Stimulated activated CD4-positive, alpha-beta T cell treated with anti-CD3 and anti-CD28 coated beads, Interleukin-2, amount 100 ng/mL, for 48 hours (primary cell): ENCODE measurements at regions not wholly inside any gene's neighbourhood (a gene's known extent, or its start where the extent isn't known, plus 50 kb on each side); places are given as distances from the start of the nearest gene placed in this dataset.

Experiments used
- DNase-seq, 2 donors: peaks; one replicate each; pipeline ENCODE4 v3.0.0-alpha.2; 2020

DNA sequence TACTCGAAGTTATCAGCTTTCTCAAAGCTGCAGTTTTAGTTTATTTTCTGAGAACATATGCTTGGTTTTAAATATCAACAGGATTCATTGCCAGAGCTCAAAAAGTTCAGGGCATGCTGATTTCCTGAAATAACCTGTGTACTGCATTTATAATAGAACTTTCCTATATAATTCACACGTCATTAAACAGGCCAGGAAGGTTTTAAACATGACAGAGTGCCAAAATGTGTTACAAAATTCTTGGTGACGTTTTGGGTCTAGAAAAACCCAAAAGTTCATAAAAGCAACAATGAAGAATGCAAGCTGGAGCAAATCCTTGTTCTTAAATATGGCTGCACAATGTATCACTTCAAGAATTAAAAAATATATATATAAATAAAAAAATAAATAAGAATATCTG is 1139.1 kb downstream of the CDH11 start:
- DNase-seq, result no peak

GRCh38 chr16:63982110-63982509 is 1139.8 kb downstream of the CDH11 start:
- no peak for DNase-seq

DNA sequence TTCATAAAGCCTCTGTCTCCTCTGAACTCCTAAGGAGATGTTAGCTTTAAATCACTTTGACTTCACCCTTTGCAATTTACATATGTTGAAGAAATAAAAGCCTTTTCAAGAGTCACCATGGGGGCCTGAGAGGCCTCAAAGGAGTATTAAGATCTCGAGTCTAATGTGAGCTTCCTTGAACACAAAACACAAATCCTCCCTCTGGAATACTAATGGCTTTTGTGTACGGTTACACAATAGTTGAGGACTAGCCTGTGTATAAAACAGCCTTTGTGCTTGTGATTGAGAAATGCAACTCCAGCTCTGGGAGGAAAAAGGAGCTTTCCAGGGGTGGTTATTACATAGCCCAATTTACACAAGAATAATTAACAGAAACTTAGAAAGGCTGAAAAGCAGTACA is 1140.2 kb downstream of the CDH11 start:
- DNase-seq, result no peak

GRCh38 chr16:63980763-63981162 is 1141.1 kb downstream of the CDH11 start:
- no peak for DNase-seq

GRCh38 chr16:63978240-63978639 is 1143.6 kb downstream of the CDH11 start:
- no peak for DNase-seq

DNA sequence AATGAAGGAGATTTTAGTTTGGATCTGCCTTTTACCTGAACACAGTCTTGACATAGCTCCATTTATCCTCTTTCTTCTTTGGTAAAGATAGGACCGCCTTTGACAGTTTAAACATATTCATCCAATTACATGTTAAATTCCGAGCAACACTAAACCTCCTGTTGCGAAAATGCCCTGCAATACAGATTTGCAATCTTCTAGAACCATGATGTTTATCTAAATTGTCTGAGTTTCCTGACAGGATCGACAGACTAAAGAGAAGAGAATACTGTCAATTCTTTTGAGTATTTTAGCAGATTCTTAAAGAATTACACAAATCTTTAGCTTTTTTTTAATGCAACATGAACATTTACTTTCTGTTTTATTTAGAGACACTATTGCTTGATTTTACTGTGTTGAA is 1145.5 kb downstream of the CDH11 start:
- no peak for DNase-seq

DNA sequence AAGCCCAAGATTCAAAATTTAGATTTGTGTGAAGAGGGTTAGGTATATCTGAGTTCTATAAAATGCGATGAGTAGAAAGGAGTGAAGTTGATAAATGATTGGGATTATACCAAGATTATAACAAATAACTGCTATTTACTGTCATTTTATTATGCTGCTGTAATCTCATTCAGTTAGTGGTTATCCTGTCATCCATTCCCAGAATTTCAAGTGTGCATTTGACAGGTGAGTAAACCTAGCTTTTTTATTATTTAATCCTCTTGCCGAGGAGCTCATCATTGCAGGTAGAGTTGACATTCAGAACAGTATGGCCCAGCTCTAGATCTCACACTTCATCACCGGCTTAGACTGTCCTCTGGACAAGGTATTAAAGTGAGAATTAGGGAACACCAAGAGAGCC is 1146.2 kb downstream of the CDH11 start:
- DNase-seq, result no peak

DNA sequence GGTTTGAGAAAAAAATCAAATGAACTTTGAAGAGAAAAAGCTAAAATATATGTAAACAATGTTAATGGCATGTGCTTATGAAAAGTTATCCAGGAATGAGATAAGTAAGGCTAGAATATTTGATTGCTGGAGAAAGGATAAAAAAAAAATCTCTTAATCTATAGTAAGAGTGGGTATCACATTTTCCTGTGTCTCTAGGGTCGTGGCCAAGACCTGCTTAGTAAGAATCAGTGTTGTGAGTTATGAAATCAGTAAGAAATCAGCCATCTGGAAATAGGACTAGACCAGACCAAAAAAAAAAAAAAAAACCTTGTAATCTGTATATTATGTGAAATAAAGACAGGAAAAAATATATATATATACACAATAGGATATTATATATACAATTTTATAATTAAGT is 1153.9 kb downstream of the CDH11 start:
- no peak for DNase-seq

DNA sequence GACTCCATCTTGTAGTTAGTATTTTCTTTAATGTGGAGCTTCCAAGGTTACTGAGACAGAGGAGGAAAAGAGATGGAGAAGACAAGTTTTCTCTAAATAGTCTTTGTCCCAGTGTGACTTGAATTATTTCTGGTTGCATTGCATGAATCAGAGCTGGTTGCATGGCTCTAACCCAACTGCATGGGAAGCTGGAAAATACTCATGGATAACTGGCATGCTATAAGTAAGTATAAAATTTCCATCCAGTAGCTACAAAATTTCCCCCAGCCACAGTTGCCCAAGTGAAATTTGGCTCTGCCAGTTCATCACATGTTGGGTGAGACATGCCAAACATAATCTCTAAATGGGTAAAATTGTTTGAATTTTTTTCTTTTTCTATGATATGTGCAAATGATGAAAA is 1161.5 kb downstream of the CDH11 start:
- DNase-seq, result no peak

GRCh38 chr16:63947022-63947421 is 1174.8 kb downstream of the CDH11 start:
- no peak for DNase-seq

- DNase-seq, result no peak
Measured at GRCh38 chr16:63945806-63946205, 1176.1 kb downstream of the CDH11 start.

GRCh38 chr16:63943566-63943965 is 1178.3 kb downstream of the CDH11 start:
- no peak for DNase-seq

DNA sequence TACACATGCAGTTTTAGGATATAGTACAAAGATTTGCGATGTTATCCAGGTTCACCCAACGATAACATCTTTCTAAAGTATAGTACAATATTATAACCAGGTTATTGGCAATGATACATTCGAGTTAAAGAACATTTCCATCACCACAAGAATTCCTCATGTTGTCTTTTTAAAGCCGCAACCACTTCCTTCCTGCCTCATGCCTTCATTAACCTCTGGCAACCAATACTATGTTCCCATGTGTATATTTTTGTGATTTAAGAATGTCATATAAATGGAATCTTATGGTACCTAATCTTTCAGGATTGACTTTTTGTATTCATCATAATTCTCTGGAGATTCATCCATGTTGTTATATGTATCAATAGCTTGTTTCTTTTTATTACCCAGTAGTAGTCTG is 1183.2 kb downstream of the CDH11 start:
- no peak for DNase-seq

DNA sequence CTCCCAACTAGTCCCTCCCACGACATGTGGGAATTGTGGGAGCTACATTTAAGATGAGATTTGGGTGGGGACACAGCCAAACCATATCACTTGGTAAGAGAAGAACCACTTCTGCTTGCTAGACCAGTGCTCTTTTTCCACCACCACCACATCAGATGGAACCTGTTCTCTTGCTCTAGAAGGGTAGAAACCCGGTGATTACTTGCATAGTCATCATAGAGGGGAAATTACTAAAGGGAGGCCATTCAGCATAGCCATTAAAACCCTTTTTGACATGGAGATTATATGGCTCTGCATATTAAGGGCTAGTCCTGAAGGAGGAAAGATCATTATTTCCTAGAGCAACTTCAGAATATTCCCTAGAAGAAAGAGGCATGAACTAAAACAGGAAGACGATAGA is 1188.0 kb downstream of the CDH11 start:
- no peak for DNase-seq

GRCh38 chr16:63928421-63928820 is 1193.4 kb downstream of the CDH11 start:
- no peak for DNase-seq

DNA sequence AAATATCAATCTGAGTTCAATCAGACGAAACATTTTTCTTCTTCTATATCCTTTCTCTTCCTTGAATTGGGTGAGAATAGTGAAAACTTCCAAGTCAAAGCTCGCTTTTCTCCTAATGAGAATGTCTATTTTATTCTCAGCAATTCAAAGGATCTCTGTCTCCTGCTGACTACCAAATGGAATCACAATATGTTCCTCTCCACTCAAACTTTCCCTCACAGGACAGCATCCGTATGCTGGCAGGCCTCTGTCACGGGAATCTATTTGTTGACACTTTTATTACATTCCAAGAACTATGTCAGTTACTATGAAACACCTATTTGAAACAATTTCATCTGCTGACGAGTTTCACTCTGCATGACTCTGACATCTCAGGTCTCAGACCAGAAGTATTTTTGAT is 1196.6 kb downstream of the CDH11 start:
- no peak for DNase-seq

GRCh38 chr16:63922560-63922959 is 1199.3 kb downstream of the CDH11 start:
- DNase-seq, result no peak

GRCh38 chr16:63921737-63922295 is 1200.0 kb downstream of the CDH11 start:
- DNase-seq, result no peak

GRCh38 chr16:63913290-63913689 is 1208.6 kb downstream of the CDH11 start:
- no peak for DNase-seq

- no peak for DNase-seq
Measured at GRCh38 chr16:63907251-63907650, 1214.6 kb downstream of the CDH11 start.

- no peak for DNase-seq
Measured at GRCh38 chr16:63904930-63905329, 1216.9 kb downstream of the CDH11 start.

GRCh38 chr16:63904182-63904581 is 1217.7 kb downstream of the CDH11 start:
- DNase-seq, result no peak

DNA sequence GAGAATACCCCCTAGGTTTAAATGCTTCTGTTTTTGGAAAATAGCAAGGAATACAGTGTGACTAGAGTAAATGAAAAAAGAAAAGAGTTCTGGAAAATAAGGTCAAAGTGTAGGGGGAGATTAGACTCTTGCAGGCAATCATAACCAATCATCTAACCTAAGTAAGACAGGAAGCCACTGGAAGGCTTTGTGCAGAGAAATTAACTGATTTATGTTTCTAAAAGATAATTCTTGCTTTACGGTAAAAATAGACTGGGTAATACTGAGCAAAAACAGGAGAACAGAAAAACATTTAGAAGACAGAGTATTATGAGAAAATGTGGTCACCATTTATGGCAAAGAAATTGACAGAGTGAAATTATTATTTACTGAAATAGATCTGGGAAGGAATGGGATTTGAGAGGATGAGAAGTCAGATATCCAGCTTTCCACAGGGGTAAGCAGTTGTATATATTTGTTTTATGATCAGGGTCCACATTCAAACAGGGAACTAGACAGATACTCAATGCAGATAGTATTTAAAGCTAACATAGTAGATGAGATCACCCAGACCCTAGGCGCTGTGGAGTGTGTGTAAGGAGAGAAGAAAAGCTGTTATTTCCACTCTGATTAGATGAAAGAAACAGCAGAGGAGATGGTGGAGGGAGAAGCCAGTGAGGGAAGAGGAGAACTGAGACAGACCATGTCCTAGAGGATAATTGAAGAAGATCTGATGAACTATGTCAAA is 1225.3 kb downstream of the CDH11 start:
- no peak for DNase-seq

- DNase-seq, result no peak
Measured at GRCh38 chr16:63890723-63891122, 1231.1 kb downstream of the CDH11 start.

DNA sequence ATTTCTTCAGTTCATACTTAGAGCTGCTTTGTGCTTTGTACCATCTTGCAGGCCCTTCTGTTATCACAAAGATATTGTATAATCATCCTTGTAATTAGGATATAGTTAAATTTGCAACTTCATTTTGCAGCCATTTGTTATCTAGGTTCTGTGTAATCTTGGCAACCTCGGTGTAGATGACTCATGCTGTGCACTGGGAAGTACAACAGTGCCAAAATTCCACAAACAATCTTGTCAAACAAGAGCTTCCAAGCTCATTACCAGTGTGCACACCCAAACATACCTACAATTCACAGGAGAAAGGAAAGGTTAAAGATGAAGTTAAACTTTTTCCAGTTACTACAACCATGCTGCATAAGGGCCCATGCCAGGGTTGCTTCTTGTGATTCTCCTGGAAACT is 1231.8 kb downstream of the CDH11 start:
- DNase-seq, result no peak
